H1 (cell line): ENCODE measurements at regions not wholly inside any gene's neighbourhood (a gene's known extent, or its start where the extent isn't known, plus 50 kb on each side); places are given as distances from the start of the nearest gene placed in this dataset.

ENCODE experiments used
- BCL11A ChIP-seq, 2 experiments: IDR thresholded peaks; one replicate each; pipeline ENCODE4 v1.6.1; 2011; ENCODE audit warnings: low read depth in 2 of 2, low read length in 2 of 2, mild to moderate bottlenecking in 2 of 2
- EZH2 ChIP-seq: fragments of 200-600 bp; sonication (generic); IDR thresholded peaks from 2 replicates; pipeline ENCODE4 v1.7.1; 2012; ENCODE audit warnings: low read depth, mild to moderate bottlenecking, moderate library complexity, low read length, inconsistent platforms; ENCODE audit not compliant: severe bottlenecking
- KDM5A ChIP-seq: fragments of 200-600 bp; IDR thresholded peaks from 2 replicates; pipeline ENCODE4 v1.7.1; 2012; ENCODE audit warnings: mild to moderate bottlenecking, low read length, inconsistent platforms, mixed read lengths
- RAD21 ChIP-seq, 2 experiments: IDR thresholded peaks in 1 of 2; conservative IDR thresholded peaks in 1 of 2; 2 replicates each; pipeline ENCODE4 v1.6.1; 2011; ENCODE audit warnings: low read depth in 2 of 2, low read length in 2 of 2, improper control_type of control experiment in 1 of 2, inconsistent platforms in 1 of 2, mild to moderate bottlenecking in 1 of 2, moderate library complexity in 1 of 2

DNA sequence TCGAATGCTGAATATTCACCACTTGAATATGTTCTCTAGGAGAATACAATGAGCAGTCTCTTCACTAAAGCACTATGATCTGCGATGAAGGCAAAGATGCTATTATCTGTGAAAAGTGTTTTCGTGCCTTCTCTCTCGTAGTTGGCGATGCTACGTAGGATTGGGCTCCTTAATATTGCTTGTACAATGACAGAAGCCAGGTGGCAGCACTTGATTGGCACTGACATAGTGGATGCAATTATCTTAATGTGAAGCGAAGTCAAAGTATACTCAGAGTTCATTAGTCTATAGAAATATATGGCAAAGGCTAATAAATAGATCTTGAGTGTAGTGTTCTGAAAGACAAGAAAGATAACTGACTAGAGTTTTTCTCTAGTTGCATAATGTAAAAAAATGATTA is 1135.7 kb upstream of the AGA start (continued):
- no peak for TF ChIP-seq KDM5A
- TF ChIP-seq BCL11A (IDR thresholded peaks at IDR 0.05; ENCODE audit: low read depth in 2 of 2, low read length in 2 of 2) = no peak
- TF ChIP-seq RAD21 (IDR thresholded peaks at IDR 0.05 in 1 of 2, conservative IDR thresholded peaks at IDR 0.05 in 1 of 2; ENCODE audit: low read depth in 2 of 2, low read length in 2 of 2) = peak; percentile 79 to 81
- TF ChIP-seq EZH2 = no peak
